ENCODE measurements at regions not wholly inside any gene's neighbourhood (a gene's known extent, or its start where the extent isn't known, plus 50 kb on each side); places are given as distances from the start of the nearest gene placed in this dataset.

DNA sequence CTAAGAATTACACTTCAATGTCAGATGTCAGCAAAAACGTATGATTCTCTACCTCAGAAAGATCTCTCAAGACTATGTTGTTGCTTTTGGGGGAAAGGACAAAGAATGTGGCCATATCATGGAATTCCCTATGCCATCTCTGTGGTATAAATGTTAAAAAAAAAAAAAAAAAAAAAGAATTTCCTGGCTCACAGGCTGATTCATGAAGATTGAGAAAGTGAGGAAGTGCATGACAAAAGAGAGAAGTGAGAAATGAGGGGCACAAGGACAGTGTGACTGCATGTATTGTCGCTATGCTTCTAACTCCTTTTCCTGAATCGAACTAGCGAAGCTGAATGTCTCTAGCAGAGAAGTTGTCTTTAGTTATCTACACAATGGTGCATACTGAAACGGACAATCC lies 80.6 kb upstream of the CARD18 start:
- TF ChIP-seq POLR2A (IDR thresholded peaks at IDR 0.05; ENCODE audit: low read depth, low read length) (no peak), POLR2AphosphoS5 (IDR thresholded peaks at IDR 0.05; ENCODE audit: low read depth, low read length) (no peak), TAF1 (IDR thresholded peaks at IDR 0.05; ENCODE audit: borderline replicate concordance, low read depth, low read length) (no peak)
